Astrocyte of the cerebellum (primary cell): ENCODE measurements at regions not wholly inside any gene's neighbourhood (a gene's known extent, or its start where the extent isn't known, plus 50 kb on each side); places are given as distances from the start of the nearest gene placed in this dataset.

Experiments
- DNase-seq: peaks from one replicate; pipeline ENCODE4 v3.0.0-alpha.2; 2011; ENCODE audit warnings: low read depth
- H3K4me3 ChIP-seq: 2 replicates; pipeline ENCODE4 v1.5.1; 2011; ENCODE audit warnings: mild to moderate bottlenecking, low read depth, low read length, moderate library complexity
- in situ Hi-C: cut with HindIII; loops from 2 replicates; pipeline ENCODE4 v1.10.0; 2017; ENCODE audit warnings: low sequenced_read_pairs
- TF ChIP-seq, protein P1 (sequence below): IDR thresholded peaks from 2 replicates; pipeline ENCODE4 v1.5.1; 2012; ENCODE audit warnings: low read length, low read depth, moderate library complexity, mild to moderate bottlenecking; ENCODE audit errors: missing control alignments

DNA sequence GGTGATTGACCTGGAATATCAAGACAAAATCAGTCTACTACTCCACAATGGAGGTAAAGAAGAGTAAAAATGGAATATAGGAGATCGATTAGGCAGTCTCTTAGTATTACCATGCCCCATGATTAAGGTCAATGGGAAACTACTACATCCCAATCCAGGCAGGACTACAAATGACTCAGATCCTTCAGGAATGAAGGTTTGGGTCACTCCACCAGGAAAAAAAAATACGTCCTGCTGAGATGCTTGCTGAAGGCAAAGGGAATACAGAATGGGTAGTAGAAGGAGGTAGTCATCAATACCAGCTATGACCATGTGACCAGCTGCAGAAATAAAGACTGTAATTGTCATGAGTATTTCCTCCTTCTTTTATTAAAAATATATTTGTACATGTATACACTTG, 103.4 kb upstream of the NPAS2 start:
- TF ChIP-seq, protein P1, sequence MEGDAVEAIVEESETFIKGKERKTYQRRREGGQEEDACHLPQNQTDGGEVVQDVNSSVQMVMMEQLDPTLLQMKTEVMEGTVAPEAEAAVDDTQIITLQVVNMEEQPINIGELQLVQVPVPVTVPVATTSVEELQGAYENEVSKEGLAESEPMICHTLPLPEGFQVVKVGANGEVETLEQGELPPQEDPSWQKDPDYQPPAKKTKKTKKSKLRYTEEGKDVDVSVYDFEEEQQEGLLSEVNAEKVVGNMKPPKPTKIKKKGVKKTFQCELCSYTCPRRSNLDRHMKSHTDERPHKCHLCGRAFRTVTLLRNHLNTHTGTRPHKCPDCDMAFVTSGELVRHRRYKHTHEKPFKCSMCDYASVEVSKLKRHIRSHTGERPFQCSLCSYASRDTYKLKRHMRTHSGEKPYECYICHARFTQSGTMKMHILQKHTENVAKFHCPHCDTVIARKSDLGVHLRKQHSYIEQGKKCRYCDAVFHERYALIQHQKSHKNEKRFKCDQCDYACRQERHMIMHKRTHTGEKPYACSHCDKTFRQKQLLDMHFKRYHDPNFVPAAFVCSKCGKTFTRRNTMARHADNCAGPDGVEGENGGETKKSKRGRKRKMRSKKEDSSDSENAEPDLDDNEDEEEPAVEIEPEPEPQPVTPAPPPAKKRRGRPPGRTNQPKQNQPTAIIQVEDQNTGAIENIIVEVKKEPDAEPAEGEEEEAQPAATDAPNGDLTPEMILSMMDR = no peak
- no peak overlapping the region for H3K4me3 ChIP-seq
- DNase-seq = no peak
- in situ Hi-C loops = no loop called here

DNA sequence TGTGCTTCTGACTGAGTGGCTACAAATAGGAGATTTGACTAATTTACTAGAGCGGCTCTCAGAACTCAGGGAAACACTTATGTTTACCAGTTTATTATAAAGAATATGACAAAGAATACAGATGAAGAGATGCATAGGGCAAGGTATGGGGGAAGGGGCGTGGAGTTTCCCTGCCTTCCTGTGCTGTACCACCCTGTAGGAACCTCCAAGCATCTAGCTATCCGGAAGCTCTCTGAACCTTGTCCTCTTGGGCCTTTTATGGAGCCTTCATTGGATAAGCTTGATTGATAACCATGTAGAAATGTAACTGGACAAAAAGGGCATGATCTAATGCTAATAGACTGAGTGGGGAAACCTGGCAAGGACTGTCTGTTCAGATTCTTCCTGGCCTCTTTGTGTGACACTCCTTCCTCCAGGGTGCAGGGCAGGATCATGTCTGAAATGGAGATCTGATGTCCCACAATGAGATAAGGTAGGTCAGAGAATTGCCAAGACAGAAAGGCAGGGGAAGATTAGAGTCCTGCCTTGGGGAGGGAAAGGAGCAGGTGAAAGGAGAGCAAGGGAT, 101.8 kb upstream of the NPAS2 start:
- TF ChIP-seq, protein P1 = no peak
- in situ Hi-C loops = no loop called here
- no peak overlapping the region for H3K4me3 ChIP-seq
- DNase-seq = no peak

DNA sequence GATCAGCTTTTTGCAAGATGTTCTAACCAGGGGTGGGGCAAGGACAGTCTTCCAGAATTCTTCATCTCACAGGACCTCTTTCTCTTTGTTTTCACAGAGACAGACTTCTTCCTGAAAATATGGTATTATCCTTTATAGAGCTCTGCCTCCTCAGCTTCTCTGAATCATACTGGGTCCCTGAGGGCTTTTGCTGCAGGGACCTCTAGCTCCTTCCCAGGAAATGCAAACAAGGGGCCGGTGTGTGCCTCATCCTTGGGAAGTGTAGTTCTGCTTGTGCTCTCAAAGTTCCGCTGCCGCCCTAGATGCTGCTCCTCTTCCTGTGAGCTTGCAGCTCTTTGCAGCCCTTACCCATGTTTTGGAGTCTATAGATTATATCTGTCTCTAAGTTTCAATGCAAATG, 99.5 kb upstream of the NPAS2 start:
- TF ChIP-seq, protein P1 = no peak

GRCh38 chr2:100721693-100722092, 98.2 kb upstream of the NPAS2 start:
- in situ Hi-C loops = no loop called here
- TF ChIP-seq, protein P1 = no peak
- H3K4me3 ChIP-seq = no peak overlapping the region
- no peak for DNase-seq

More for the DNA sequence above, 99.5 kb upstream of the NPAS2 start:
- DNase-seq = no peak
- H3K4me3 ChIP-seq = no peak overlapping the region
- in situ Hi-C loops = no loop called here

DNA sequence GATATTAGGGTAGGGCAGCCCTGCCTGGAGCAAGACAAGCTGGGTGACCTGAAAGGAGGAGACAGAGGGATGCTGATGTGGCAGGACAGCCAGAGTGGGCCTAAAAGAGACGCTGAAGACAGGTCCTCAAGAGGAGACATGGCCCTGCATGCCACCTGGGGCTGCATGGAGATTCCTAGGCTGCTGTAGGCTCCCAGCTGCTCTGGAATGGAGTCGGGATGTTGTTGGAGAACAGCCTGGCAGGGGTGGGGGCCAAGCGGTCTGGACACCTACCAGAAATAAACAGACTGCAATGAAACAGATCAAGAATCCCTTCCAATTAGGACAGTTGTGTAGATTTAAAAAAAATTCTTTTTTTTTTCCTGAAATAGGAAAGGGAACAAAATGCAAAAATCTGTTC, 97.8 kb upstream of the NPAS2 start:
- in situ Hi-C loops = no loop called here
- TF ChIP-seq, protein P1 = no peak
- DNase-seq = no peak
- H3K4me3 ChIP-seq = no peak overlapping the region

- DNase-seq = no peak
- TF ChIP-seq, protein P1 = no peak
- in situ Hi-C loops = no loop called here
- H3K4me3 ChIP-seq = no peak overlapping the region
These were observed 93.1 kb upstream of the NPAS2 start for GRCh38 chr2:100726866-100727265.
